Esophagus squamous epithelium (tissue), 5 donors: ENCODE measurements at regions not wholly inside any gene's neighbourhood (a gene's known extent, or its start where the extent isn't known, plus 50 kb on each side); places are given as distances from the start of the nearest gene placed in this dataset.

ENCODE experiments used
- DNase-seq: peaks from one replicate; lab custom pipeline; 2025; lab: John Stamatoyannopoulos, UW
- H3K27ac ChIP-seq, 4 donors: fragments of 200-600 bp; sonication (generic); one replicate each; pipeline ENCODE4 v1.5.1; 2016 to 2019; ENCODE audit warnings: mild to moderate bottlenecking in 1 of 4
- H3K27me3 ChIP-seq, 4 donors: fragments of 200-600 bp; sonication (generic); 1 replicate in 3 of 4; 2 replicates in 1 of 4; pipeline versions ENCODE4 v1.5.1 to v1.6.0; 2017 to 2021; ENCODE audit warnings: antibody characterized with exemption in 1 of 4
- H3K36me3 ChIP-seq, 3 donors: fragments of 200-600 bp; sonication (generic); one replicate each; pipeline ENCODE4 v1.5.1; 2016 to 2019
- H3K4me1 ChIP-seq, 3 donors: fragments of 200-600 bp; sonication (generic); one replicate each; pipeline ENCODE4 v1.5.1; 2017 to 2019
- H3K4me3 ChIP-seq, 4 donors: fragments of 200-600 bp; sonication (generic); 1 replicate in 3 of 4; 2 replicates in 1 of 4; pipeline ENCODE4 v1.5.1; 2016 to 2019; ENCODE audit warnings: mild to moderate bottlenecking in 2 of 4, moderate library complexity in 1 of 4
- H3K9me3 ChIP-seq, 3 donors: fragments of 200-600 bp; sonication (generic); one replicate each; pipeline ENCODE4 v1.5.1; 2016 to 2019
- POLR2A ChIP-seq, 4 donors: fragments of 450-650 bp; IDR thresholded peaks; one replicate each; pipeline ENCODE4 v1.6.1; 2017; ENCODE audit warnings: antibody characterized with exemption in 4 of 4, mild to moderate bottlenecking in 4 of 4, moderate library complexity in 3 of 4
- WGBS, 2 donors: methylation state at CpG; one replicate each; pipeline ENCODE4 v1.1.5; 2018; 5-methylcytosine and 5-hydroxymethylcytosine counted together
- intact Hi-C: fragments of 100-400 bp; cut with DNase I; formaldehyde crosslinking; loops from one replicate; pipeline ENCODE4 v1.15.0; 2022
- TF ChIP-seq, protein P1 (sequence below), 6 experiments: fragments of 450-650 bp in 4 of 6; fragments of 200-600 bp in 2 of 6; sonication (generic) in 2 of 6; IDR thresholded peaks; one replicate each; pipeline ENCODE4 v1.5.1; 2016 to 2019; ENCODE audit warnings: antibody characterized with exemption in 6 of 6, mild to moderate bottlenecking in 4 of 6, moderate library complexity in 4 of 6
- donor health status: DM: yes; HTN: yes; CAD: no.

DNA sequence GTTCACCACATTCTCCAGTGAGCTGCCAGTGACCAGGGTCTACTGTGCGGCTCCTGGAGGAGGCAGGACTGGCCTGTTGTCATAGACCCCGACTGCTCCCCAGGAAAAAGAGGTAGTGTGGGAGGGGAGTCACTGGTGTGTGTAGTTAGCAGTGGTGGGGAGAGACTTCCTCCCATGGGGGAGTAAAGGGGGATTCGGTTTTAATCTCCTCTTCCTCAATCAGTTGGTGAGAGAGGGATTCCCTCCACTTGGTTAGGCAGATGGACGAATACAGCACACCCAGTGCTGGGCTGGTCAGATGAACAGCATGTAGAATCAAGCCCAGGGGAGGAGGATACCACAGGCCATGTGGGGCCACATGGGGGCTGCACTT, 207.6 kb upstream of the S1PR3 start:
- intact Hi-C loops: no loop called here
- Histone ChIP-seq H3K27ac (no peak overlapping the region), H3K4me3 (no peak overlapping the region), H3K36me3 (no peaks in the 10 kb centered on the region), H3K27me3 (peaks cover 0 to 6% (median 0%) of the 10 kb centered on the region in 4 donors), H3K9me3 (no peaks in the 10 kb centered on the region), H3K4me1 (peaks cover 0 to 10% (median 0%) of the 10 kb centered on the region in 3 donors)
- WGBS, 2 donors: 50 to 57% methylated on average over 1 to 4 of the region's 4 CpGs
- TF ChIP-seq, protein P1, sequence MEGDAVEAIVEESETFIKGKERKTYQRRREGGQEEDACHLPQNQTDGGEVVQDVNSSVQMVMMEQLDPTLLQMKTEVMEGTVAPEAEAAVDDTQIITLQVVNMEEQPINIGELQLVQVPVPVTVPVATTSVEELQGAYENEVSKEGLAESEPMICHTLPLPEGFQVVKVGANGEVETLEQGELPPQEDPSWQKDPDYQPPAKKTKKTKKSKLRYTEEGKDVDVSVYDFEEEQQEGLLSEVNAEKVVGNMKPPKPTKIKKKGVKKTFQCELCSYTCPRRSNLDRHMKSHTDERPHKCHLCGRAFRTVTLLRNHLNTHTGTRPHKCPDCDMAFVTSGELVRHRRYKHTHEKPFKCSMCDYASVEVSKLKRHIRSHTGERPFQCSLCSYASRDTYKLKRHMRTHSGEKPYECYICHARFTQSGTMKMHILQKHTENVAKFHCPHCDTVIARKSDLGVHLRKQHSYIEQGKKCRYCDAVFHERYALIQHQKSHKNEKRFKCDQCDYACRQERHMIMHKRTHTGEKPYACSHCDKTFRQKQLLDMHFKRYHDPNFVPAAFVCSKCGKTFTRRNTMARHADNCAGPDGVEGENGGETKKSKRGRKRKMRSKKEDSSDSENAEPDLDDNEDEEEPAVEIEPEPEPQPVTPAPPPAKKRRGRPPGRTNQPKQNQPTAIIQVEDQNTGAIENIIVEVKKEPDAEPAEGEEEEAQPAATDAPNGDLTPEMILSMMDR (IDR thresholded peaks at IDR 0.05): no peak
- TF ChIP-seq POLR2A (IDR thresholded peaks at IDR 0.05): no peak
- DNase-seq: no peak

DNA sequence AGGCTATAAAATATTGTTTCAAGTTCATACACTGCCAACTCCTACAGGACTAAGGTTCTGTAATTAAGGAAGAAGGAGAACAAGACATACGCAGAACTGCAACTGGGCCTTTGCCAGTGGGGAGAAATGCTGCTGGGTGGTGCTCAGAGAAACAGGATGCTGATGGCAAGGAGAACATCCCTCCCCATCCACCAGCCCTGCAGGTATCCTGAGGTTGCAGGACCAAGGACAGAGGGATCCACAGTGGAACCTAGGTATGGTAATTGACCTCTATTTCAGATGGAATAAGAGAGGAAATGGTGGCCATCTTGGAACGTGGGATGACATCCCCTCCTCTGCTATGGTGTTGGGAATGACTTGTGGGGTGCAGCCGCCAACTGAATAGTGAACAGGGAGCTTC, 206.3 kb upstream of the S1PR3 start:
- TF ChIP-seq, protein P1 (IDR thresholded peaks at IDR 0.05): no peak
- TF ChIP-seq POLR2A (IDR thresholded peaks at IDR 0.05): no peak
- Histone ChIP-seq H3K27ac (no peak overlapping the region), H3K4me3 (no peak overlapping the region), H3K4me1 (peaks cover 0 to 10% (median 0%) of the 10 kb centered on the region in 3 donors), H3K36me3 (no peaks in the 10 kb centered on the region), H3K27me3 (peaks cover 0 to 6% (median 0%) of the 10 kb centered on the region in 4 donors), H3K9me3 (no peaks in the 10 kb centered on the region)
- WGBS, 2 donors: 71 to 92% methylated on average over 3 of the region's 3 CpGs
- no peak for DNase-seq
- intact Hi-C loops: no loop called here

DNA sequence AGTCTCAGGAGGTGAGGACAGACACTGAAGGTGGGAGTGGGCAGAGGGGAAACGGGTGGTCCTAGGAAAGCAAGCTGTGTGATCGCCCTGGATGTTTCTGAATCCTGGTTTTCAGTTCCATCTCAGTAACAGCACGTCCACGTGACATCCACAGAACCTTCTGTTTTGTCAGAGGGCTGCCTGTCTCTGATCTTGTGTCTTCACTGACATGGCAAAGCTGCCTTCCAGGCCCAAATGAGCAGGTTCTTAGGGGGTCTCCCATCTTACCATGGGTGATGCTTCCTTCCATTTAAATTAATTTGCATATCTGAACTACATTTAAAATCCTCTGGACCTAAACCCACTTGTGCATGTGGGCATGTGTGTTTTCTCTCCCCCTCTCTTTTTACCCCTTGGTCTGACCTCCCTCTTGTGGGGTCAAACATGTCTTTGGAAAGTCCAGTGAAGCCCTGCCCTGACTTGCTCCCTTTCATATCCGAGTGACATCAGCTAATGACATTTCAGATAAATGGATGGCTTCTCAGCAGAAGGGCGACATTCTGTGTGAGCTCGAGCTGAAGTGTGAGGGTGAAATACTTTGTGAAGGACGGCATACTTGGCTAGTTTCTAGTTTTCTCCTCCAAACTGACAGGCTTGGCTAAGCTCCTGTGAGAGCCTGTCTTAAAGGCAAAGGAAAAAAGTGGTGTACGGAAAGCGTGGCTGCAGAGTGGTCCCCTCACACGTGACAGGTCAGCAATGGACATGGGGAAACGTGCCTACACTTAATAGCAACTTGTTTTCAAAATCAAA, 204.8 kb upstream of the S1PR3 start:
- DNase-seq: no peak
- H3K9me3 ChIP-seq: no peaks in the 10 kb centered on the region
- peaks cover 0 to 10% (median 4%) of the 10 kb centered on the region in 3 donors for H3K4me1 ChIP-seq
- H3K36me3 ChIP-seq: no peaks in the 10 kb centered on the region
- H3K27me3 ChIP-seq: peaks cover 0 to 6% (median 0%) of the 10 kb centered on the region in 4 donors
- H3K4me3 ChIP-seq: no peak overlapping the region
- H3K27ac ChIP-seq: peak overlapping the region in 3 of 4 donors; percentile 6 to 40 (median 17)
- intact Hi-C loops: no loop called here
- WGBS, 2 donors: 46 to 67% methylated on average over 12 of the region's 12 CpGs
- TF ChIP-seq, protein P1 (IDR thresholded peaks at IDR 0.05): no peak
- TF ChIP-seq POLR2A (IDR thresholded peaks at IDR 0.05): no peak

DNA sequence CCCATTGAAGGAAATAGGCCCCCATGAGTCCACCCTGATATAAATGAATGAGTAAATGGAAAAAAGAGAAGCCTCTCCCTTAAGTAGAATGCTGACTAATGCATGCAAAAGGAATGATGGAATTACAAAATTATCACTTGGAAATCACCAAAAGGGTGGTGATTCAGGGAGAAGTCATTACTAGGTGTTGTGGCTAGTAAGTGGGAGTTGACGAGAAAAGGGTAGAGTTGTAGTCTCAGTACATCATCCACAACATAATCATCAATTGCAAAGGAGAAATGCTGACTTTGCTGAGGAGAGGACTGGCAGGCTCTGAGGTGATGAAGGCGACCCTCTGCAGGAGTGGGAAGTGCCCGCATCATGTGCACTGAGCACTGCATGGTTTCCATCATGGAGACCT, 201.5 kb upstream of the S1PR3 start:
- no peak for DNase-seq
- 55 to 61% methylated on average over 3 of the region's 3 CpGs for WGBS, 2 donors
- Histone ChIP-seq H3K9me3 (no peaks in the 10 kb centered on the region), H3K36me3 (no peaks in the 10 kb centered on the region), H3K4me1 (peaks cover 0 to 4% (median 0%) of the 10 kb centered on the region in 3 donors), H3K27ac (no peak overlapping the region), H3K4me3 (no peak overlapping the region), H3K27me3 (peaks cover 0 to 6% (median 0%) of the 10 kb centered on the region in 4 donors)
- no peak for TF ChIP-seq POLR2A (IDR thresholded peaks at IDR 0.05)
- TF ChIP-seq, protein P1 (IDR thresholded peaks at IDR 0.05): no peak
- intact Hi-C loops: no loop called here

DNA sequence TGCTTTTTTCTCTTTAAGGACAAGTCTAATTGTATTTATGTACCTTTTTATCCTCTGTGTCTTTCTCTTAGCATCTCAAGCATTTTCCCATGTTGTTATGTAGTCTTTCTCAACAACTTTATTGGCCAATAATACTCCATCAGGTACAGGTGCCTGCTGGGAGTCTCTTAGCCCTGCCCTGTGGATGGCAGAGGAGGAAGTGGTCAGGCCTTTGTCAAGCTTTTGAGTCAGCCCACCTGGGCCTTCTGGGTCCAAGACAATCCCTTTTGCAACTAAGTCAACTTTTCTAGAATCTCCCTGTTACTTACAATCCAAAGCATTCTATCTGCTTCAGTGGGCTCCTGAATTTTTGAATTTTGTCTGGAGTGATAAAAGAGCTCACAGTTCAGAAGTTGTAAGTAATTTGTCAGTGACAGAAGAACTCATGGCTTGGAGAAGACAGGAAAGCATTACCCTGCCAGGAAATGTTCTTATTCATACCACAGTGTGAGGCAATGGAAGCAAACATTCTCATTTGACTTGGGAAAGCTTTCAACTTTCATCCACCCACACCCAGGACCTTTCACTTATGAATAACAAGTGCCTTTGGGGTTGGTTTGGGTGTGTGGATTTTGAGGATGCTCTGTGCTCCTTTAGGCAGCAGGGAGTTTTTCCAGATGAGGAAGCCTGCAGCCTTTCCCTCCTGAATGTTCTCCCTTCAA, 200.0 kb upstream of the S1PR3 start:
- H3K27ac ChIP-seq: peak overlapping the region; percentile 43 to 74 (median 54)
- no peak overlapping the region for H3K4me3 ChIP-seq
- H3K27me3 ChIP-seq: peaks cover 0 to 6% (median 0%) of the 10 kb centered on the region in 4 donors
- H3K4me1 ChIP-seq: peaks cover 0 to 4% (median 0%) of the 10 kb centered on the region in 3 donors
- intact Hi-C loops: no loop called here
- H3K9me3 ChIP-seq: no peaks in the 10 kb centered on the region
- no peak for DNase-seq
- TF ChIP-seq, protein P1 (IDR thresholded peaks at IDR 0.05): no peak
- TF ChIP-seq POLR2A (IDR thresholded peaks at IDR 0.05): no peak
- H3K36me3 ChIP-seq: no peaks in the 10 kb centered on the region
